Right kidney (tissue), 1 donor: ENCODE measurements at regions not wholly inside any gene's neighbourhood (a gene's known extent, or its start where the extent isn't known, plus 50 kb on each side); places are given as distances from the start of the nearest gene placed in this dataset.

Experiments used
- DNase-seq: peaks from one replicate; pipeline ENCODE4 v3.0.0-alpha.2; 2016

GRCh38 chr2:155382776-155383175 lies 684.3 kb downstream of the KCNJ3 start:
- DNase-seq, result no peak

- DNase-seq, result no peak
Measured at GRCh38 chr2:155381436-155381835, 682.9 kb downstream of the KCNJ3 start.

- DNase-seq, result no peak
Measured at GRCh38 chr2:155379494-155379893, 681.0 kb downstream of the KCNJ3 start.

GRCh38 chr2:155377931-155378444 lies 679.5 kb downstream of the KCNJ3 start:
- no peak for DNase-seq

- peak; percentile 2 for DNase-seq
Measured at GRCh38 chr2:155377266-155377680, 678.8 kb downstream of the KCNJ3 start.

- no peak for DNase-seq
Measured at GRCh38 chr2:155372969-155373368, 674.5 kb downstream of the KCNJ3 start.

GRCh38 chr2:155368934-155369333 lies 670.4 kb downstream of the KCNJ3 start:
- no peak for DNase-seq

- DNase-seq, result no peak
Measured at GRCh38 chr2:155364766-155365165, 666.3 kb downstream of the KCNJ3 start.

GRCh38 chr2:155363349-155363888 lies 664.9 kb downstream of the KCNJ3 start:
- no peak for DNase-seq

- DNase-seq, result no peak
Measured at GRCh38 chr2:155357172-155357571, 658.7 kb downstream of the KCNJ3 start.

- no peak for DNase-seq
Measured at GRCh38 chr2:155356250-155356649, 657.8 kb downstream of the KCNJ3 start.

GRCh38 chr2:155350783-155351580 lies 652.5 kb downstream of the KCNJ3 start:
- DNase-seq, result no peak

GRCh38 chr2:155332016-155332415 lies 633.5 kb downstream of the KCNJ3 start:
- no peak for DNase-seq

GRCh38 chr2:155320236-155320635 lies 621.7 kb downstream of the KCNJ3 start:
- no peak for DNase-seq

GRCh38 chr2:155318710-155319109 lies 620.2 kb downstream of the KCNJ3 start:
- no peak for DNase-seq

GRCh38 chr2:155315768-155316167 lies 617.3 kb downstream of the KCNJ3 start:
- DNase-seq, result no peak

GRCh38 chr2:155310589-155310988 lies 612.1 kb downstream of the KCNJ3 start:
- DNase-seq, result no peak

GRCh38 chr2:155309483-155309882 lies 611.0 kb downstream of the KCNJ3 start:
- DNase-seq, result no peak

- no peak for DNase-seq
Measured at GRCh38 chr2:155308367-155309009, 610.0 kb downstream of the KCNJ3 start.

GRCh38 chr2:155301221-155301620 lies 602.7 kb downstream of the KCNJ3 start:
- no peak for DNase-seq

- no peak for DNase-seq
Measured at GRCh38 chr2:155298001-155298400, 599.5 kb downstream of the KCNJ3 start.

GRCh38 chr2:155294358-155294757 lies 595.9 kb downstream of the KCNJ3 start:
- no peak for DNase-seq

- no peak for DNase-seq
Measured at GRCh38 chr2:155281907-155282306, 583.4 kb downstream of the KCNJ3 start.

GRCh38 chr2:155273323-155273722 lies 574.8 kb downstream of the KCNJ3 start:
- DNase-seq, result no peak
